H1 (cell line): ENCODE measurements at regions not wholly inside any gene's neighbourhood (a gene's known extent, or its start where the extent isn't known, plus 50 kb on each side); places are given as distances from the start of the nearest gene placed in this dataset.

Source experiments
- CTCF ChIA-PET: fragments of 300-600 bp; sonication (Branson Sonifier 250); formaldehyde crosslinking; loops from one replicate; lab custom pipeline; 2021; ENCODE audit not compliant: partially characterized antibody; lab: Charles Lee
- POLR2A ChIA-PET: fragments of 300-600 bp; sonication (Branson Sonifier 250); formaldehyde crosslinking; loops from one replicate; lab custom pipeline; 2021; ENCODE audit warnings: inconsistent platforms; ENCODE audit not compliant: partially characterized antibody; lab: Charles Lee
- DNase-seq, 2 experiments: peaks; one replicate each; pipeline versions ENCODE4 v3.0.0 to v3.0.0-alpha.2; 2010 to 2022; ENCODE audit warnings: low spot score in 2 of 2, low read depth in 1 of 2, mixed read lengths in 1 of 2
- FAIRE-seq: peaks from 2 replicates; lab custom pipeline; 2011; peaks lifted over from hg19 to GRCh38; lab: Jason Lieb, UNC
- H2AFZ ChIP-seq: 2 replicates; pipeline ENCODE4 v1.8.1; 2012; ENCODE audit warnings: low read length, inconsistent platforms
- H2AK5ac ChIP-seq: 2 replicates; pipeline ENCODE4 v1.6.1; 2013; ENCODE audit warnings: low read depth, low read length
- H2BK120ac ChIP-seq: replicated peaks from 2 replicates; pipeline ENCODE3; 2013; ENCODE audit warnings: low read depth, low read length, inconsistent platforms
- H2BK12ac ChIP-seq: 2 replicates; pipeline ENCODE4 v1.6.1; 2013; ENCODE audit warnings: low read depth, low read length
- H2BK15ac ChIP-seq: 2 replicates; pipeline ENCODE4 v1.6.1; 2013; ENCODE audit warnings: low read length
- H2BK20ac ChIP-seq: 2 replicates; pipeline ENCODE4 v1.6.1; 2013; ENCODE audit warnings: low read length
- H2BK5ac ChIP-seq: 2 replicates; pipeline ENCODE4 v1.6.1; 2013; ENCODE audit warnings: low read depth, low read length
- H3K14ac ChIP-seq: 2 replicates; pipeline ENCODE4 v1.6.1; 2013; ENCODE audit warnings: inconsistent platforms; ENCODE audit not compliant: insufficient read length
- H3K18ac ChIP-seq: 2 replicates; pipeline ENCODE4 v1.6.1; 2013; ENCODE audit warnings: low read length; ENCODE audit errors: extremely low read depth
- H3K23ac ChIP-seq: 2 replicates; pipeline ENCODE4 v1.6.1; 2013; ENCODE audit warnings: inconsistent platforms; ENCODE audit not compliant: insufficient read length
- H3K23me2 ChIP-seq: 2 replicates; pipeline ENCODE4 v1.6.1; 2013; ENCODE audit warnings: low read depth, low read length
- H3K27ac ChIP-seq: 2 replicates; pipeline ENCODE4 v1.6.1; 2011; ENCODE audit warnings: low read depth, low read length, inconsistent platforms
- H3K27me3 ChIP-seq, 4 experiments: replicated peaks in 1 of 4; 1 replicate in 1 of 4; 2 replicates in 3 of 4; pipeline versions ENCODE4 v1.6.1 to v1.8.1; 2011 to 2013; ENCODE audit warnings: low read length in 3 of 4, mild to moderate bottlenecking in 3 of 4, inconsistent platforms in 2 of 4, mixed read lengths in 2 of 4, moderate library complexity in 1 of 4; ENCODE audit not compliant: control insufficient read depth in 3 of 4, insufficient read depth in 3 of 4; ENCODE audit errors: extremely low read depth in 1 of 4
- H3K36me3 ChIP-seq, 4 experiments: 2 replicates each; pipeline versions ENCODE4 v1.6.1 to v1.8.1; 2011 to 2013; ENCODE audit warnings: mild to moderate bottlenecking in 4 of 4, low read length in 3 of 4, moderate library complexity in 2 of 4, control low read depth in 1 of 4, inconsistent platforms in 1 of 4; ENCODE audit not compliant: insufficient read depth in 4 of 4, control insufficient read depth in 2 of 4
- H3K4ac ChIP-seq: replicated peaks from 2 replicates; pipeline ENCODE3; 2013; ENCODE audit warnings: low read length, low read depth, mixed read lengths, inconsistent platforms; ENCODE audit not compliant: insufficient read length
- H3K4me1 ChIP-seq, 4 experiments: replicated peaks in 1 of 4; 1 replicate in 1 of 4; 2 replicates in 3 of 4; pipeline versions ENCODE4 v1.6.1 to v1.8.1; 2011 to 2013; ENCODE audit warnings: low read length in 3 of 4, inconsistent platforms in 2 of 4, mixed read lengths in 1 of 4; ENCODE audit not compliant: insufficient read depth in 4 of 4, control insufficient read depth in 3 of 4
- H3K4me2 ChIP-seq, 2 experiments: 2 replicates each; pipeline versions ENCODE4 v1.6.1 to v1.8.1; 2011 to 2013; ENCODE audit warnings: low read depth in 2 of 2, low read length in 2 of 2, control low read depth in 1 of 2, inconsistent platforms in 1 of 2, mild to moderate bottlenecking in 1 of 2; ENCODE audit not compliant: insufficient read depth in 1 of 2
- H3K4me3 ChIP-seq, 4 experiments: fragments of 200-600, 300-600 bp in 1 of 4; sonication (generic), shearing (Covaris generic), sonication (Bioruptor Twin) in 1 of 4; 2 replicates each; pipeline versions ENCODE4 v1.5.1 to v1.8.1; 2011 to 2016; ENCODE audit warnings: low read length in 4 of 4, low read depth in 3 of 4, control low read depth in 2 of 4, inconsistent platforms in 2 of 4, mild to moderate bottlenecking in 2 of 4, mixed read lengths in 1 of 4, moderate library complexity in 1 of 4; ENCODE audit not compliant: insufficient read depth in 2 of 4; ENCODE audit errors: extremely low read depth in 1 of 4
- H3K56ac ChIP-seq: replicated peaks from 2 replicates; pipeline ENCODE3; 2013; ENCODE audit warnings: low read depth, mild to moderate bottlenecking, mixed read lengths, low read length, inconsistent platforms; ENCODE audit not compliant: insufficient read length
- H3K79me1 ChIP-seq: 2 replicates; pipeline ENCODE4 v1.6.1; 2013; ENCODE audit warnings: low read depth, low read length, control low read depth
- H3K79me2 ChIP-seq, 2 experiments: 2 replicates each; pipeline versions ENCODE4 v1.6.1 to v1.8.1; 2012 to 2013; ENCODE audit warnings: low read length in 2 of 2, mild to moderate bottlenecking in 2 of 2, inconsistent platforms in 1 of 2; ENCODE audit not compliant: insufficient read depth in 2 of 2, control insufficient read depth in 1 of 2
- H3K9ac ChIP-seq, 4 experiments: replicated peaks in 1 of 4; 1 replicate in 1 of 4; 2 replicates in 3 of 4; pipeline versions ENCODE4 v1.6.1 to v1.8.1; 2011 to 2013; ENCODE audit warnings: low read depth in 3 of 4, low read length in 3 of 4, control low read depth in 2 of 4, mild to moderate bottlenecking in 2 of 4, moderate library complexity in 2 of 4, inconsistent platforms in 1 of 4; ENCODE audit errors: extremely low read depth in 1 of 4
- H3K9me3 ChIP-seq, 2 experiments: 2 replicates each; pipeline versions ENCODE4 v1.6.1 to v1.8.1; 2012 to 2013; ENCODE audit warnings: mild to moderate bottlenecking in 2 of 2, moderate library complexity in 2 of 2, control low read depth in 1 of 2, inconsistent platforms in 1 of 2, low read depth in 1 of 2, low read length in 1 of 2, mixed read lengths in 1 of 2; ENCODE audit not compliant: insufficient read depth in 2 of 2
- H4K20me1 ChIP-seq, 2 experiments: replicated peaks in 1 of 2; 2 replicates each; pipeline versions ENCODE3 to v1.8.1; 2011 to 2013; ENCODE audit warnings: inconsistent platforms in 2 of 2, low read length in 2 of 2, mild to moderate bottlenecking in 1 of 2; ENCODE audit not compliant: insufficient read depth in 2 of 2, control insufficient read depth in 1 of 2
- H4K5ac ChIP-seq: 2 replicates; pipeline ENCODE4 v1.6.1; 2013; ENCODE audit warnings: low read length, low read depth, mixed read lengths, inconsistent platforms; ENCODE audit not compliant: insufficient read length
- H4K8ac ChIP-seq: 2 replicates; pipeline ENCODE4 v1.8.0; 2013; ENCODE audit warnings: mild to moderate bottlenecking, moderate library complexity, low read length, inconsistent platforms; ENCODE audit not compliant: insufficient read depth; ENCODE audit errors: extremely low read depth
- H4K91ac ChIP-seq: replicated peaks from 2 replicates; pipeline ENCODE3; 2013; ENCODE audit warnings: low read length, mixed read lengths, inconsistent platforms; ENCODE audit not compliant: insufficient read length
- CREB1 ChIP-seq: IDR thresholded peaks from 2 replicates; pipeline ENCODE4 v1.6.1; 2012; ENCODE audit warnings: inconsistent platforms
- CTBP2 ChIP-seq: IDR thresholded peaks from 2 replicates; pipeline ENCODE4 v1.7.0; 2011; ENCODE audit warnings: borderline replicate concordance, mild to moderate bottlenecking, moderate library complexity, mixed read lengths, low read length; ENCODE audit not compliant: insufficient read depth, insufficient read length
- CTCF ChIP-seq, 3 experiments: IDR thresholded peaks; 1 replicate in 2 of 3; 2 replicates in 1 of 3; pipeline versions ENCODE4 v1.5.1 to v1.6.1; 2011; ENCODE audit warnings: low read length in 3 of 3, mild to moderate bottlenecking in 3 of 3, inconsistent platforms in 2 of 3, low read depth in 1 of 3, moderate library complexity in 1 of 3; ENCODE audit not compliant: insufficient read depth in 1 of 3; ENCODE audit errors: control extremely low read depth in 1 of 3
- E2F6 ChIP-seq: IDR thresholded peaks from 2 replicates; pipeline ENCODE4 v1.6.1; 2012; ENCODE audit warnings: inconsistent platforms
- GABPA ChIP-seq: IDR thresholded peaks from 2 replicates; pipeline ENCODE4 v1.6.1; 2011; ENCODE audit warnings: mild to moderate bottlenecking, low read length, moderate library complexity, borderline replicate concordance; ENCODE audit not compliant: insufficient read depth
- GTF2F1 ChIP-seq: IDR thresholded peaks from 2 replicates; pipeline ENCODE4 v1.6.1; 2012; ENCODE audit warnings: low read depth, low read length, improper control_type of control experiment, borderline replicate concordance
- MAFK ChIP-seq: IDR thresholded peaks from 2 replicates; pipeline ENCODE4 v1.6.1; 2012; ENCODE audit warnings: low read depth, mild to moderate bottlenecking, improper control_type of control experiment, low read length
- RFX5 ChIP-seq: IDR thresholded peaks from 2 replicates; pipeline ENCODE4 v1.6.1; 2011; ENCODE audit warnings: low read depth, low read length, improper control_type of control experiment, borderline replicate concordance
- TAF1 ChIP-seq: IDR thresholded peaks from 2 replicates; pipeline ENCODE4 v1.6.1; 2011; ENCODE audit warnings: mild to moderate bottlenecking, low read depth, low read length
- TCF12 ChIP-seq: IDR thresholded peaks from 2 replicates; pipeline ENCODE4 v1.6.1; 2011; ENCODE audit warnings: low read depth, mild to moderate bottlenecking, low read length
- WGBS, 2 experiments: shearing (Covaris generic) in 1 of 2; methylation state at CpG; one replicate each; pipeline versions ENCODE4 v1.1.6 to v1.1.7; 2013 to 2015; ENCODE audit warnings: low lambda C conversion rate in 2 of 2, mixed read lengths in 2 of 2, inconsistent platforms in 1 of 2, low coverage in 1 of 2, missing lambda C conversion rate in 1 of 2; ENCODE audit not compliant: insufficient replicate concordance in 2 of 2, insufficient coverage in 1 of 2, insufficient read length in 1 of 2; ENCODE audit errors: extremely low coverage in 1 of 2, missing lambda C conversion rate in 1 of 2; 5-methylcytosine and 5-hydroxymethylcytosine counted together

- Histone ChIP-seq H3K23me2 (no peaks in the 10 kb centered on the region), H3K79me1 (no peaks in the 10 kb centered on the region), H2AK5ac (peak overlapping the region; percentile 16; the same call in 1 of the 2 replicates), H3K14ac (no peak overlapping the region), H4K91ac (no peak overlapping the region), H2BK15ac (no peak overlapping the region), H2AFZ (no peak overlapping the region; the same call in 1 of the 2 replicates), H4K5ac (no peak overlapping the region), H3K27me3 (peaks cover 0 to 1% (median 0%) of the 10 kb centered on the region in 4 experiments; a peak in 1 of 7 replicates), H3K4ac (no peak overlapping the region), H4K20me1 (no peaks in the 10 kb centered on the region), H2BK20ac (no peak overlapping the region), H2BK12ac (no peak overlapping the region), H3K9ac (0 out of 7 replicates have a peak overlapping the region, but pooled peaks of 1 of the 4 experiments have one; percentile 28), H3K4me2 (no peak overlapping the region), H3K4me1 (no peaks in the 10 kb centered on the region), H3K4me3 (no peak overlapping the region)
- ChIA-PET CTCF (interaction anchor here (0.6 to 1.2 kb wide), 4 partner anchors 11 to 259 kb away, joined by 3 to 4 read pairs (median 4); no protein-coding TSS in a partner anchor), POLR2A (no interaction called here)
- no peak for DNase-seq
- WGBS, 2 experiments: 92% methylated on average over 6 of the region's 6 CpGs; no CpG with 5 or more reads in 1 of the 2 experiments
- no peak for FAIRE-seq
- TF ChIP-seq CREB1 (no peak), CTCF (IDR thresholded peaks at IDR 0.05; ENCODE audit: control extremely low read depth in 1 of 3, insufficient read depth in 1 of 3, low read depth in 1 of 3, low read length in 3 of 3) (no peak), RFX5 (no peak), E2F6 (no peak), CTBP2 (no peak), TCF12 (no peak), MAFK (no peak), GABPA (no peak), GTF2F1 (no peak), TAF1 (no peak)
- TF ChIP-seq, all 59 proteins: peak for 0
- H3K79me2 ChIP-seq: no peaks in the 10 kb centered on the region
- no peak overlapping the region for H4K8ac ChIP-seq
- H3K9me3 ChIP-seq: no peaks in the 10 kb centered on the region
- no peaks in the 10 kb centered on the region for H3K36me3 ChIP-seq
- no peak overlapping the region for H2BK120ac ChIP-seq
- no peak overlapping the region for H3K56ac ChIP-seq
- H3K18ac ChIP-seq: no peak overlapping the region
- no peak overlapping the region for H3K27ac ChIP-seq
- no peak overlapping the region for H3K23ac ChIP-seq
- no peak overlapping the region for H2BK5ac ChIP-seq
These were observed 150.6 kb upstream of the CDYL start for GRCh38 chr6:4625557-4625956.
